ENCODE measurements at regions not wholly inside any gene's neighbourhood (a gene's known extent, or its start where the extent isn't known, plus 50 kb on each side); places are given as distances from the start of the nearest gene placed in this dataset.

- H3K23ac ChIP-seq (ENCODE audit: insufficient read length) = no peak overlapping the region
- no peak overlapping the region for H2BK20ac ChIP-seq (ENCODE audit: low read length)
- no peaks in the 10 kb centered on the region for H3K79me2 ChIP-seq (ENCODE audit: control insufficient read depth in 1 of 2, insufficient read depth in 2 of 2, low read length in 2 of 2)
- H3K36me3 ChIP-seq (ENCODE audit: control insufficient read depth in 2 of 4, insufficient read depth in 4 of 4, low read length in 3 of 4) = no peaks in the 10 kb centered on the region
- H2AK5ac ChIP-seq (ENCODE audit: low read depth, low read length) = no peak overlapping the region
- DNase-seq (ENCODE audit: low read depth in 1 of 2, low spot score in 2 of 2) (peak in 1 of 2 experiments; percentile 60), FAIRE-seq (peak; percentile 70)
- no peaks in the 10 kb centered on the region for H3K79me1 ChIP-seq (ENCODE audit: low read depth, low read length)
- H3K18ac ChIP-seq (ENCODE audit: extremely low read depth, low read length) = no peak overlapping the region
- H3K23me2 ChIP-seq (ENCODE audit: low read depth, low read length) = no peaks in the 10 kb centered on the region; the same call in 1 of the 2 replicates
- 90% methylated on average over 1 of the region's 1 CpG; no CpG with 5 or more reads in 1 of the 2 experiments for WGBS, 2 experiments (ENCODE audit: extremely low coverage in 1 of 2, insufficient coverage in 1 of 2, insufficient read length in 1 of 2, insufficient replicate concordance in 2 of 2, low coverage in 1 of 2, low lambda C conversion rate in 2 of 2, missing lambda C conversion rate in 1 of 2)
- TF ChIP-seq RAD21 (IDR thresholded peaks at IDR 0.05 in 1 of 2, conservative IDR thresholded peaks at IDR 0.05 in 1 of 2; ENCODE audit: low read depth in 2 of 2, low read length in 2 of 2) (peak; percentile 76 to 86), TEAD4 (IDR thresholded peaks at IDR 0.05; ENCODE audit: low read depth, low read length) (0 out of 2 replicates have a peak, but pooled peaks have one; percentile 23), CTCF (IDR thresholded peaks at IDR 0.05; ENCODE audit: control extremely low read depth in 1 of 3, insufficient read depth in 1 of 3, low read depth in 1 of 3, low read length in 3 of 3) (peak; percentile 71 to 74 (median 74)), CBX8 (IDR thresholded peaks at IDR 0.05; ENCODE audit: borderline replicate concordance, low read depth, low read length) (no peak)
- TF ChIP-seq, protein P1, sequence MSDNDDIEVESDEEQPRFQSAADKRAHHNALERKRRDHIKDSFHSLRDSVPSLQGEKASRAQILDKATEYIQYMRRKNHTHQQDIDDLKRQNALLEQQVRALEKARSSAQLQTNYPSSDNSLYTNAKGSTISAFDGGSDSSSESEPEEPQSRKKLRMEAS (IDR thresholded peaks at IDR 0.05) = peak; percentile 83
- POLR2A ChIA-PET (ENCODE audit: partially characterized antibody) = no interaction called here
- H3K9ac ChIP-seq (replicated peaks in 1 of 4; ENCODE audit: extremely low read depth in 1 of 4, low read depth in 3 of 4, low read length in 3 of 4) = no peak overlapping the region
- H3K27ac ChIP-seq (ENCODE audit: low read depth, low read length) = no peak overlapping the region
- CTCF ChIA-PET (ENCODE audit: partially characterized antibody) = interaction anchor here (0.6 to 2.8 kb wide), 13 partner anchors 8 to 320 kb away, joined by 3 to 14 read pairs (median 4); no protein-coding TSS in a partner anchor
- no peaks in the 10 kb centered on the region for H4K20me1 ChIP-seq (replicated peaks in 1 of 2; ENCODE audit: control insufficient read depth in 1 of 2, insufficient read depth in 2 of 2, low read length in 2 of 2)
- H3K4me2 ChIP-seq (ENCODE audit: insufficient read depth in 1 of 2, low read depth in 2 of 2, low read length in 2 of 2) = no peak overlapping the region
- H4K91ac ChIP-seq (replicated peaks; ENCODE audit: insufficient read length, low read length) = no peak overlapping the region
- H3K14ac ChIP-seq (ENCODE audit: insufficient read length) = no peak overlapping the region
- H2BK120ac ChIP-seq (replicated peaks; ENCODE audit: low read depth, low read length) = no peak overlapping the region
- H3K27me3 ChIP-seq (replicated peaks in 1 of 4; ENCODE audit: control insufficient read depth in 3 of 4, extremely low read depth in 1 of 4, insufficient read depth in 3 of 4, low read length in 3 of 4) = no peaks in the 10 kb centered on the region
- H2BK5ac ChIP-seq (ENCODE audit: low read depth, low read length) = no peak overlapping the region
- H3K4ac ChIP-seq (replicated peaks; ENCODE audit: insufficient read length, low read depth, low read length) = no peak overlapping the region
- peaks cover 5 to 6% of the 10 kb centered on the region in 2 experiments; a peak in 1 of 4 replicates for H3K9me3 ChIP-seq (ENCODE audit: insufficient read depth in 2 of 2, low read depth in 1 of 2, low read length in 1 of 2)
- H3K4me3 ChIP-seq (ENCODE audit: extremely low read depth in 1 of 4, insufficient read depth in 2 of 4, low read depth in 3 of 4, low read length in 4 of 4) = no peak overlapping the region
- H4K8ac ChIP-seq (ENCODE audit: extremely low read depth, insufficient read depth, low read length) = no peak overlapping the region
- H2BK12ac ChIP-seq (ENCODE audit: low read depth, low read length) = no peak overlapping the region
- H4K5ac ChIP-seq (ENCODE audit: insufficient read length, low read depth, low read length) = no peak overlapping the region
- H3K56ac ChIP-seq (replicated peaks; ENCODE audit: insufficient read length, low read depth, low read length) = no peak overlapping the region
- no peak overlapping the region for H2BK15ac ChIP-seq (ENCODE audit: low read length)
- H2AFZ ChIP-seq (ENCODE audit: low read length) = no peak overlapping the region
- H3K4me1 ChIP-seq (replicated peaks in 1 of 4; ENCODE audit: control insufficient read depth in 3 of 4, insufficient read depth in 4 of 4, low read length in 3 of 4) = no peaks in the 10 kb centered on the region
Observed at GRCh38 chr21:34243562-34243961, 120.2 kb upstream of the KCNE2 start.

All from H1 (cell line).